ENCODE measurements at regions not wholly inside any gene's neighbourhood (a gene's known extent, or its start where the extent isn't known, plus 50 kb on each side); places are given as distances from the start of the nearest gene placed in this dataset.
A peak's percentile ranks its signal among the peaks of the same experiment; 100 is the strongest.

- peak; percentile 37 to 69 (median 51) for ATAC-seq (replicated peaks in 1 of 4)
- Mint-ChIP-seq H3K4me3 (peak overlapping the region; percentile 42 to 80 (median 42)), H3K27ac (peak overlapping the region; percentile 90 to 98), H3K4me1 (peaks cover 62 to 72% (median 64%) of the 10 kb centered on the region in 3 donors), H3K36me3 (no peaks in the 10 kb centered on the region), H3K27me3 (no peaks in the 10 kb centered on the region), H3K9me3 (no peaks in the 10 kb centered on the region)
- Histone ChIP-seq H3K36me3 (ENCODE audit: control insufficient read depth in 2 of 2, extremely low read depth in 1 of 2, insufficient read depth in 1 of 2, low read length in 1 of 2) (no peaks in the 10 kb centered on the region), H3K4me3 (ENCODE audit: control insufficient read depth in 1 of 2, extremely low read depth in 1 of 2, low read length in 1 of 2) (peak overlapping the region in 1 of 2 donors; percentile 8), H3K27ac (ENCODE audit: low read length) (peak overlapping the region; percentile 52), H3K27me3 (replicated peaks in 1 of 2; ENCODE audit: control insufficient read depth in 2 of 2, extremely low read depth in 1 of 2, insufficient read depth in 2 of 2, low read length in 1 of 2) (no peaks in the 10 kb centered on the region), H3K4me1 (ENCODE audit: control insufficient read depth in 1 of 2, extremely low read depth in 1 of 2, insufficient read depth in 2 of 2, low read length in 2 of 2) (peaks cover 37 to 46% of the 10 kb centered on the region in 2 experiments), H3K9me3 (no peaks in the 10 kb centered on the region)
- DNase-seq = peak in 3 of 35 experiments; percentile 4 to 25 (median 8)
- WGBS (ENCODE audit: insufficient coverage) = no CpG with 5 or more reads among the region's 4 CpGs
- ChIA-PET CTCF (interaction anchor here in 1 of 2 donors (0.6 to 1.1 kb wide), 2 partner anchors 11 to 646 kb away, joined by 3 read pairs; no protein-coding TSS in a partner anchor), POLR2A (no interaction called here)
Observed at GRCh38 chr12:46459111-46459510, 86.5 kb upstream of the SLC38A2 start.

- Mint-ChIP-seq H3K4me3 (peak overlapping the region; percentile 42 to 80 (median 42)), H3K9me3 (no peaks in the 10 kb centered on the region), H3K36me3 (no peaks in the 10 kb centered on the region), H3K4me1 (peaks cover 62 to 72% (median 64%) of the 10 kb centered on the region in 3 donors), H3K27ac (peak overlapping the region; percentile 90 to 98), H3K27me3 (no peaks in the 10 kb centered on the region)
- Histone ChIP-seq H3K27me3 (replicated peaks in 1 of 2; ENCODE audit: control insufficient read depth in 2 of 2, extremely low read depth in 1 of 2, insufficient read depth in 2 of 2, low read length in 1 of 2) (no peaks in the 10 kb centered on the region), H3K4me3 (ENCODE audit: control insufficient read depth in 1 of 2, extremely low read depth in 1 of 2, low read length in 1 of 2) (no peak overlapping the region), H3K36me3 (ENCODE audit: control insufficient read depth in 2 of 2, extremely low read depth in 1 of 2, insufficient read depth in 1 of 2, low read length in 1 of 2) (no peaks in the 10 kb centered on the region), H3K27ac (ENCODE audit: low read length) (peak overlapping the region; percentile 52), H3K4me1 (ENCODE audit: control insufficient read depth in 1 of 2, extremely low read depth in 1 of 2, insufficient read depth in 2 of 2, low read length in 2 of 2) (peaks cover 37 to 46% of the 10 kb centered on the region in 2 experiments), H3K9me3 (no peaks in the 10 kb centered on the region)
- CTCF ChIA-PET = no interaction called here
- POLR2A ChIA-PET = no interaction called here
- no CpG with 5 or more reads among the region's 3 CpGs for WGBS (ENCODE audit: insufficient coverage)
- DNase-seq = peak in 1 of 35 experiments; percentile 10
- ATAC-seq (replicated peaks in 1 of 4) = peak; percentile 36 to 66 (median 40)
Observed at GRCh38 chr12:46458500-46459102, 86.0 kb upstream of the SLC38A2 start.

GRCh38 chr12:46457958-46458357 is 85.4 kb upstream of the SLC38A2 start:
- Mint-ChIP-seq H3K27ac (peak overlapping the region in 1 of 2 donors; percentile 90), H3K36me3 (no peaks in the 10 kb centered on the region), H3K4me1 (peaks cover 62 to 72% (median 64%) of the 10 kb centered on the region in 3 donors), H3K4me3 (no peak overlapping the region), H3K27me3 (no peaks in the 10 kb centered on the region), H3K9me3 (no peaks in the 10 kb centered on the region)
- POLR2A ChIA-PET = interaction anchor here in 1 of 2 donors (0.6 kb wide), 1 partner anchor 1952 kb away, joined by 13 read pairs; no protein-coding TSS in a partner anchor
- Histone ChIP-seq H3K27ac (ENCODE audit: low read length) (no peak overlapping the region), H3K27me3 (replicated peaks in 1 of 2; ENCODE audit: control insufficient read depth in 2 of 2, extremely low read depth in 1 of 2, insufficient read depth in 2 of 2, low read length in 1 of 2) (no peaks in the 10 kb centered on the region), H3K4me1 (ENCODE audit: control insufficient read depth in 1 of 2, extremely low read depth in 1 of 2, insufficient read depth in 2 of 2, low read length in 2 of 2) (peaks cover 37 to 46% of the 10 kb centered on the region in 2 experiments), H3K4me3 (ENCODE audit: control insufficient read depth in 1 of 2, extremely low read depth in 1 of 2, low read length in 1 of 2) (no peak overlapping the region), H3K36me3 (ENCODE audit: control insufficient read depth in 2 of 2, extremely low read depth in 1 of 2, insufficient read depth in 1 of 2, low read length in 1 of 2) (no peaks in the 10 kb centered on the region), H3K9me3 (no peaks in the 10 kb centered on the region)
- DNase-seq (no peak), ATAC-seq (replicated peaks in 1 of 4) (no peak)
- WGBS (ENCODE audit: insufficient coverage) = no CpG with 5 or more reads among the region's 2 CpGs
- CTCF ChIA-PET = no interaction called here

DNA sequence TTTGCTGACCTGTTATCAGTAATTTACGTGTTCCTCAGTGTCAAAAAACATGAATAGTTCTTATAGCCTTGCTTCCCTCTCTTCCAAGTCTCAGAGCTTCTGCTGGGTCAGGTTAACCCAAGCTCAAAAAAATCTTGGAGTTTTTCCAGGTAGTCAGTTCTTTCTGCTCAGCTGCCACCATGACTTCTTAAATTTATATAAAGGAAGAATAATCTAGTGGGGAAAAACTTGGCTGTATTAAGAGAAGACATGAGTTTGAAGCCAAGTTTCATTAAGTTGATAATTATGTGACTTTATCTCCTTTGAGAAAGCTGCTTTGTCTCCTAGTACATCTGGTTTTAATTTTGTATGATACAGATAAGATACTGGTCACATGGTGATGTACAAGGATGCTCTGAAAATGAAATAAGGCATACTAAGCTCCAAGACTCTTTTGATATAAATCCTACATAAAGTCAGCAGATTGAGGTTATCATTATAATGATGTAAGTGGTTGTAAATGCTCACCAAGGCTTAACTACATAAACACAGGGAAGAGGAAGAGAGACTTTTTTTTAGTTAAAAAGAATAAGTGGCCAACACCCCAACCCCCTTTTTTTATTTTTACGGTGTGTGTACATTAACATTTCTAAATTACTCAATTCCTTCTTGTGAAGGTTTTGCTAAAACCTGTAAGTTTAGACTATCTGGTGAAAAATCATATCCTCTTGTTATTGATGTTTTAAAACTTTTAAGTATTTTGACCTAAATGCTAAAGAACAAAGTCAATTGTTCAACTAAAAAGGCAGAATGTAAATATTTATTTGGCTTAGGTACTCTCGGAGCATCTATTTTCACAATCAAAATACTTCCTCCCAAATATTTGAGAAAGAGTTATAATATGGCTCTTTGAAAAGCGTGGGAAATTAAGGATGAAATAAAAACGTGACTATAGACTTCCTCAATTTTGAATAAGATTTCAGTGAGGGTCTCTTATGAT is 84.1 kb upstream of the SLC38A2 start:
- H3K9me3 ChIP-seq = no peaks in the 10 kb centered on the region
- no peaks in the 10 kb centered on the region for H3K27me3 Mint-ChIP-seq
- CTCF ChIA-PET = interaction anchor here in 1 of 2 donors (1.2 kb wide), 1 partner anchor 331 kb away, joined by 3 read pairs; no protein-coding TSS in a partner anchor
- WGBS (ENCODE audit: insufficient coverage) = 60% methylated on average over 1 of the region's 5 CpGs
- no peaks in the 10 kb centered on the region for H3K27me3 ChIP-seq (replicated peaks in 1 of 2; ENCODE audit: control insufficient read depth in 2 of 2, extremely low read depth in 1 of 2, insufficient read depth in 2 of 2, low read length in 1 of 2)
- H3K27ac ChIP-seq (ENCODE audit: low read length) = no peak overlapping the region
- POLR2A ChIA-PET = no interaction called here
- no peaks in the 10 kb centered on the region for H3K9me3 Mint-ChIP-seq
- H3K36me3 ChIP-seq (ENCODE audit: control insufficient read depth in 2 of 2, extremely low read depth in 1 of 2, insufficient read depth in 1 of 2, low read length in 1 of 2) = no peaks in the 10 kb centered on the region
- H3K36me3 Mint-ChIP-seq = no peaks in the 10 kb centered on the region
- peaks cover 37 to 46% of the 10 kb centered on the region in 2 experiments for H3K4me1 ChIP-seq (ENCODE audit: control insufficient read depth in 1 of 2, extremely low read depth in 1 of 2, insufficient read depth in 2 of 2, low read length in 2 of 2)
- DNase-seq (no peak), ATAC-seq (replicated peaks in 1 of 4) (no peak)
- H3K4me3 Mint-ChIP-seq = peak overlapping the region in 1 of 3 donors; percentile 50
- peaks cover 65 to 74% (median 67%) of the 10 kb centered on the region in 3 donors for H3K4me1 Mint-ChIP-seq
- peak overlapping the region; percentile 74 to 75 for H3K27ac Mint-ChIP-seq
- H3K4me3 ChIP-seq (ENCODE audit: control insufficient read depth in 1 of 2, extremely low read depth in 1 of 2, low read length in 1 of 2) = no peak overlapping the region

GRCh38 chr12:46455648-46456352 is 83.2 kb upstream of the SLC38A2 start:
- H3K27me3 Mint-ChIP-seq = no peaks in the 10 kb centered on the region
- WGBS (ENCODE audit: insufficient coverage) = no CpG with 5 or more reads among the region's 1 CpG
- CTCF ChIA-PET = interaction anchor here in 1 of 2 donors (0.6 to 1.2 kb wide), 2 partner anchors 44 to 331 kb away, joined by 3 read pairs; no protein-coding TSS in a partner anchor
- no peak overlapping the region for H3K4me3 ChIP-seq (ENCODE audit: control insufficient read depth in 1 of 2, extremely low read depth in 1 of 2, low read length in 1 of 2)
- peak overlapping the region; percentile 74 to 75 for H3K27ac Mint-ChIP-seq
- H3K27ac ChIP-seq (ENCODE audit: low read length) = peak overlapping the region; percentile 34
- H3K36me3 Mint-ChIP-seq = no peaks in the 10 kb centered on the region
- no peaks in the 10 kb centered on the region for H3K36me3 ChIP-seq (ENCODE audit: control insufficient read depth in 2 of 2, extremely low read depth in 1 of 2, insufficient read depth in 1 of 2, low read length in 1 of 2)
- H3K9me3 ChIP-seq = no peaks in the 10 kb centered on the region
- no peaks in the 10 kb centered on the region for H3K27me3 ChIP-seq (replicated peaks in 1 of 2; ENCODE audit: control insufficient read depth in 2 of 2, extremely low read depth in 1 of 2, insufficient read depth in 2 of 2, low read length in 1 of 2)
- H3K4me3 Mint-ChIP-seq = peak overlapping the region; percentile 49 to 50 (median 50)
- ATAC-seq (replicated peaks in 1 of 4) (no peak), DNase-seq (no peak)
- peaks cover 36 to 37% of the 10 kb centered on the region in 2 experiments for H3K4me1 ChIP-seq (ENCODE audit: control insufficient read depth in 1 of 2, extremely low read depth in 1 of 2, insufficient read depth in 2 of 2, low read length in 2 of 2)
- no peaks in the 10 kb centered on the region for H3K9me3 Mint-ChIP-seq
- peaks cover 63 to 72% (median 66%) of the 10 kb centered on the region in 3 donors for H3K4me1 Mint-ChIP-seq
- POLR2A ChIA-PET = interaction anchor here (0.5 to 0.6 kb wide), 2 partner anchors 83 to 1140 kb away, joined by 4 to 5 read pairs; no protein-coding TSS in a partner anchor
